ENCODE measurements at regions not wholly inside any gene's neighbourhood (a gene's known extent, or its start where the extent isn't known, plus 50 kb on each side); places are given as distances from the start of the nearest gene placed in this dataset.

DNA sequence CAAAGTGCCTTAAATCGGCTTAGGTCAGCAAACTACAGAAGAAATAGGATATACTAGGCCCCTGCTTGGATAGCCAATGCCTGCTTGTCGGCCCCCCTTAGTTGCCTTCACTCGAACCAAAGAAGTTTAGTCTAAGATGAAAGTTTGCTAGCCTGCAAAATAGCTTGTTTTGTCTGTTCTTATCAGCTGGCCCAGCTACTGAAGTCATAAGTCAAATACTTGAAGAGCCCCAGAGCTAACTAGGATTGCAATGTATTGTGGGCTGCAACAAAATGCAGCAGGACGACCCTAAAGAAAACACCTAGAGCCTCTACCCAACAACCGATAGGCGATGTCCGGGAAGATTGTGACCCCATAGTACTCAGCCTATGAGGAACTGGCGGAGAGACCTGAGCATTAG, 183.5 kb upstream of the HS6ST1 start:
- TF ChIP-seq, protein P1, sequence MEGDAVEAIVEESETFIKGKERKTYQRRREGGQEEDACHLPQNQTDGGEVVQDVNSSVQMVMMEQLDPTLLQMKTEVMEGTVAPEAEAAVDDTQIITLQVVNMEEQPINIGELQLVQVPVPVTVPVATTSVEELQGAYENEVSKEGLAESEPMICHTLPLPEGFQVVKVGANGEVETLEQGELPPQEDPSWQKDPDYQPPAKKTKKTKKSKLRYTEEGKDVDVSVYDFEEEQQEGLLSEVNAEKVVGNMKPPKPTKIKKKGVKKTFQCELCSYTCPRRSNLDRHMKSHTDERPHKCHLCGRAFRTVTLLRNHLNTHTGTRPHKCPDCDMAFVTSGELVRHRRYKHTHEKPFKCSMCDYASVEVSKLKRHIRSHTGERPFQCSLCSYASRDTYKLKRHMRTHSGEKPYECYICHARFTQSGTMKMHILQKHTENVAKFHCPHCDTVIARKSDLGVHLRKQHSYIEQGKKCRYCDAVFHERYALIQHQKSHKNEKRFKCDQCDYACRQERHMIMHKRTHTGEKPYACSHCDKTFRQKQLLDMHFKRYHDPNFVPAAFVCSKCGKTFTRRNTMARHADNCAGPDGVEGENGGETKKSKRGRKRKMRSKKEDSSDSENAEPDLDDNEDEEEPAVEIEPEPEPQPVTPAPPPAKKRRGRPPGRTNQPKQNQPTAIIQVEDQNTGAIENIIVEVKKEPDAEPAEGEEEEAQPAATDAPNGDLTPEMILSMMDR (IDR thresholded peaks at IDR 0.05), result no peak
- TF ChIP-seq EP300 (IDR thresholded peaks at IDR 0.05), result no peak

All from ovary (tissue), 3 donors.